Lower lobe of right lung (tissue), 2 donors: ENCODE measurements at regions not wholly inside any gene's neighbourhood (a gene's known extent, or its start where the extent isn't known, plus 50 kb on each side); places are given as distances from the start of the nearest gene placed in this dataset.

ENCODE experiments used
- ATAC-seq, 2 donors: fragments of 200-7000 bp; cut with Tn5 transposase; one replicate each; pipeline ENCODE4 v1.9.1; 2020 to 2022; ENCODE audit warnings: mild to moderate bottlenecking in 2 of 2, moderate library complexity in 2 of 2
- DNase-seq: peaks from one replicate; pipeline ENCODE4 v3.0.0-alpha.2; 2020
- H3K27ac ChIP-seq: fragments of 200-600 bp; one replicate; pipeline ENCODE4 v1.8.0; 2022
- H3K27me3 ChIP-seq: fragments of 200-600 bp; one replicate; pipeline ENCODE4 v1.8.0; 2022; ENCODE audit warnings: low read depth
- H3K36me3 ChIP-seq: fragments of 200-600 bp; one replicate; pipeline ENCODE4 v1.8.0; 2022; ENCODE audit warnings: mild to moderate bottlenecking
- H3K4me1 ChIP-seq: fragments of 200-600 bp; one replicate; pipeline ENCODE4 v1.8.0; 2022
- H3K4me3 ChIP-seq: fragments of 200-600 bp; one replicate; pipeline ENCODE4 v1.8.0; 2022; ENCODE audit warnings: mild to moderate bottlenecking
- H3K9me3 ChIP-seq: fragments of 200-600 bp; one replicate; pipeline ENCODE4 v1.8.0; 2022
- intact Hi-C: fragments of 100-400 bp; cut with DNase I; formaldehyde crosslinking; loops from one replicate; pipeline ENCODE4 v1.11.0; 2022
- TF ChIP-seq, protein P1 (sequence below): fragments of 200-600 bp; IDR thresholded peaks from one replicate; pipeline ENCODE4 v1.8.0; 2022; ENCODE audit warnings: antibody characterized with exemption, mild to moderate bottlenecking
- donor health status: DM: no; HTN: yes; CAD: no; lungs with severe emphysema.

DNA sequence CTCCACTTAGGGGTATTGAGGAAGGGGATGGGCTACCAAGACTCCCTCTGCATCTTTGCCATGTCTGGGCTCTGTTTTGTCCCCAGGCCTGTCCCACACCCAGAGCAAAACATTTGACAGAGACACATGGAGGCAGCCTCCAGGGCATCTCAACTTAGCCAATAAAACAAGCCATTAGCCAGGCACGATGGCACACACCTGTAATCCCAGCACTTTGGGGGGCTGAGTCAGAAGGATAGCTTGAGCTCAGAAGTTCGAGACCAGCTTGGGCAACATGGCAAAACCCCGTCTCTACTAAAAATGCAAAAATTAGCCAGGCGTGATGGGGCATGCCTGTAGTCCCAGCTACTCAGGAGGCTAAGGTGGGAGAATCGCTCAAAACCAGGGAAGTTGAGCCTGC lies 120.3 kb upstream of the IPO9 start:
- H3K4me3 ChIP-seq: no peak overlapping the region
- no peaks in the 10 kb centered on the region for H3K27me3 ChIP-seq
- no peak overlapping the region for H3K27ac ChIP-seq
- no peaks in the 10 kb centered on the region for H3K36me3 ChIP-seq
- TF ChIP-seq, protein P1, sequence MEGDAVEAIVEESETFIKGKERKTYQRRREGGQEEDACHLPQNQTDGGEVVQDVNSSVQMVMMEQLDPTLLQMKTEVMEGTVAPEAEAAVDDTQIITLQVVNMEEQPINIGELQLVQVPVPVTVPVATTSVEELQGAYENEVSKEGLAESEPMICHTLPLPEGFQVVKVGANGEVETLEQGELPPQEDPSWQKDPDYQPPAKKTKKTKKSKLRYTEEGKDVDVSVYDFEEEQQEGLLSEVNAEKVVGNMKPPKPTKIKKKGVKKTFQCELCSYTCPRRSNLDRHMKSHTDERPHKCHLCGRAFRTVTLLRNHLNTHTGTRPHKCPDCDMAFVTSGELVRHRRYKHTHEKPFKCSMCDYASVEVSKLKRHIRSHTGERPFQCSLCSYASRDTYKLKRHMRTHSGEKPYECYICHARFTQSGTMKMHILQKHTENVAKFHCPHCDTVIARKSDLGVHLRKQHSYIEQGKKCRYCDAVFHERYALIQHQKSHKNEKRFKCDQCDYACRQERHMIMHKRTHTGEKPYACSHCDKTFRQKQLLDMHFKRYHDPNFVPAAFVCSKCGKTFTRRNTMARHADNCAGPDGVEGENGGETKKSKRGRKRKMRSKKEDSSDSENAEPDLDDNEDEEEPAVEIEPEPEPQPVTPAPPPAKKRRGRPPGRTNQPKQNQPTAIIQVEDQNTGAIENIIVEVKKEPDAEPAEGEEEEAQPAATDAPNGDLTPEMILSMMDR: no peak
- intact Hi-C loops: loop anchor here (5.0 to 10.0 kb wide), 2 partner anchors 84 to 144 kb away; no protein-coding TSS in a partner anchor
- no peaks in the 10 kb centered on the region for H3K9me3 ChIP-seq
- peaks cover 53% of the 10 kb centered on the region for H3K4me1 ChIP-seq
- ATAC-seq (no peak), DNase-seq (no peak)

DNA sequence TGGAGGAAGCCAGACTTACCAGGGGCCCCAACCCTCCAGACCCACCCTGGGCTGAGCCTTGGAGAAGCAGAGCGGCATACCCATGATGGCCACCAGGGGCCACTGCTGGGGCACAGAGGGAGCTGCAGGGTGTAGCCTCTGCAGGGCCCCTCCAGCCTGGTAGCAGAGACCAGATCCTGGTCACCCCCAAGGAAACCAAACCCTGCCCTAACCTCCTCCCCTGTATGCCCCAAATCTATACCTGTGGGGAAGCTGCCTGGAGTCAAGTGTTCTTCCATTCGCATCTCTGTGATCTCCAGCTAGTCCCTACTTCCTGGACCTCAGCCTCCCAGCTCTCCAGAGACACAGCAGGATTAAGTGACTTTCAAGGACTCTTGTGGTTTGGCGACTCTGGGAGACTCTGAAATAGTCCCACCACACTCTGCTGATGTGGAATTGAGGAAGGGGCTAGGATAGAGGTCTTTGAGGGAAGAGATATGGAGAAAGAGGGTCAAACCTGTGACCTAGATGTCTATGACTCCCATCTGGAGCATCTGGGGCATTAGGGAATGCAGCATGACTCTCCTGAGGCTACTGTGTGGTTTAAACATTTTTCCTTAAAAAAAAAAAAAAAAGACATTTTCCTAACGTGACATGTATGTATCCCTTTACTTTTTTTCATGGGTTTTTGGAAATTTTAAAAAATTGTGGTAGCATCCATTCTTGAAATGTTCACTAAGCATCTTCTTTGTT lies 119.2 kb upstream of the IPO9 start:
- H3K9me3 ChIP-seq: no peaks in the 10 kb centered on the region
- peaks cover 54% of the 10 kb centered on the region for H3K4me1 ChIP-seq
- H3K4me3 ChIP-seq: no peak overlapping the region
- H3K27ac ChIP-seq: no peak overlapping the region
- DNase-seq: peak; percentile 78
- TF ChIP-seq, protein P1: peak; percentile 93
- H3K27me3 ChIP-seq: no peaks in the 10 kb centered on the region
- H3K36me3 ChIP-seq: no peaks in the 10 kb centered on the region
- intact Hi-C loops: loop anchor here (5.0 to 10.0 kb wide), 2 partner anchors 83 to 145 kb away; no protein-coding TSS in a partner anchor
- peak; percentile 79 to 81 for ATAC-seq

DNA sequence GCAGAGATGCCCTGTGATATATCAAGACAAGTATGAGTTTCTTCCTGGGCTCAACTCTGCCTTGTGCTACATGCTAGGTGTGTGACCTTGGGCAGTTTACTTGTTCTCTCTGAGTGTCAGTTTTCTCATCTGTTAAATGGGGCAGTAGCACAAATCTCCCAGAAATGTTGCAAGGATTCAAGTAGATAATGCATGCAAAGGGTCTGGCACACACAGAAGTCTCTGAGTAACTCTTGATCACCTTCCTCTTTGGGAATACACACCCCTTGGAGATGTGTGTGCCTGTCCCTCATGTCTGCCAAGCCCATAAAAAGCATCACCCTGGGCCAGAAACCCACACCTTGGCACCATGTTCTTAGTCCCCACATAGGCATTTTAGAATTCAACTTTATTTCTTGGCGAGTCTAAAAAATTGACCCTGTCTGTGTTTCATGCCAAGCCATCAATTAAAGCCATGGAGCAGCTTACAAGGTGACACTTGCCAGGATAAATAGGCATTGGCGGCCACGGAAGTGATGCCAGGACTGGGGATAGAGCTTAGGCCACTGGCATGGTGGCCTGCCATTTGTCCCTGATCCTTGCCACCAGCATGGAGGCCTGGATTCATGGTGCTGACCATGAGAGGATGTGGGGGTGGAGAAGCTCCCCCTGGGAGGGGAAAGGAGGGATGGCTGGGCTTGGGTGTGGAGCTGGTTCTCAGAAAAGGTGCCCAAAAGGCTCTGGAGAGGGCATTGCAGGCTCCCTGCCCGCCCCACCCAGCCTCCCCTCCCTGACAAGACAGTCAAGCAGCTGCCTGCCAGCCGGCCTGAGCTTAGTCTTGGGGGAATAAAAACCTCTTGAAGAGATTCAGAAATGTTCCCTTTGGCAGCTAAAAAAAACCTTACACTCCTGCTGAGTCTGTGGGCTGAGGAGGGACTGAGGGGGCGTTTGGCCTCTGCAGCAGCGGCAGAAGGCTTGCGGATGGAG lies 118.0 kb upstream of the IPO9 start:
- no peak for ATAC-seq
- H3K27ac ChIP-seq: peak overlapping the region; percentile 91
- H3K4me1 ChIP-seq: peaks cover 66% of the 10 kb centered on the region
- H3K27me3 ChIP-seq: no peaks in the 10 kb centered on the region
- no peaks in the 10 kb centered on the region for H3K36me3 ChIP-seq
- intact Hi-C loops: no loop called here
- no peak for DNase-seq
- no peaks in the 10 kb centered on the region for H3K9me3 ChIP-seq
- TF ChIP-seq, protein P1: no peak
- H3K4me3 ChIP-seq: no peak overlapping the region

DNA sequence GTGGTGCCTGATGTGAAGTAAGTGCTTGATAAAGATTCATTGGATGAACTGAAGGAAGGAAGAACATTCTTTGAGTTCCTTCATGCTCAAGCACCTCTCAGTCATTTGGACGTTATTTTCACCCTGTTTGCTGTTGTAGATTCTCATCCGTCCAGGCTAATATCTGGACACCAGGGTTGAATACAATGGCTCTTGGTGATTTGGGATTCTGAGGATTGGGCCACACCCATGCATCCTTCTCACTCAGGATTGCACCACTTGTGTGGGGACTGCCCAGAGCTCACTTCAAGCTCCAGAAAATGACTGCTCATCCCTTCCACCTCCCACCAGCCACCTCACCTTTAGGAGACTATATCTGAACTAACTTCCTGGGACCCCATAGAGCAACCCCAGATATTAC lies 117.1 kb upstream of the IPO9 start:
- Histone ChIP-seq H3K4me1 (peaks cover 75% of the 10 kb centered on the region), H3K27ac (peak overlapping the region; percentile 91), H3K9me3 (no peaks in the 10 kb centered on the region), H3K27me3 (no peaks in the 10 kb centered on the region), H3K36me3 (no peaks in the 10 kb centered on the region), H3K4me3 (no peak overlapping the region)
- no peak for ATAC-seq
- no peak for DNase-seq
- intact Hi-C loops: no loop called here
- TF ChIP-seq, protein P1: no peak

DNA sequence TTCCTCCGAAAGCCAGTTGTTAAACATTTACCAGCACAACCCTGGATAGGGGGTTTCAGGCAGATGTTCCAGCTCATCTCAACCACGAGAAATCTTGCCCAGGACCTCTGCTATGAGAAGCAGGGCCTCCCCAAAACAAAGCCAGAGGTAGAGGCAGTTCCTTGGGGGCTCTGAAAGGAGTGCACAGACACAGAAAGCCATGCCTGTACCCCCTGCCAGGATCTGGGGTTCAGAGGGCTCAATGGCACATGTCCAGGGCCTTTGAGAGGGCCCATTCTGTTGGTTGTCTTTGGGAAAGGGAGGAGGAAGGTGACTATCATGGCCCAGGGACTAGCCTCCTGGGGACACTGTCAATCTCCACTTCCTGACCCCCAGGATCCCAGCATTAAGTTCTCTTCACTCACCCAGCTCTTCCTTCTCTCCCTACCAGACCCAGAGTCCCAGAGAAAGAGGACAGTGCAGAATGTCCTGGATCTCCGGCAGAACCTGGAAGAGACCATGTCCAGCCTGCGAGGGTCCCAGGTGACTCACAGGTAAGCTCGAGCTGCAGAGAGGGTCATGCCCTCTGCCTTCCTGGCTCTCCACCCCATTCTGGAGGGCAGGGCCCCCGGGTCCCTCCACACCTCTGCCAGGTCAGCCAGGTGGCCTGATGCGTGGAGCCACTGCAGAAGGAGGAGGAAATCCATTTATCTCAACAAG lies 116.4 kb upstream of the IPO9 start:
- DNase-seq (no peak), ATAC-seq (no peak)
- TF ChIP-seq, protein P1: no peak
- Histone ChIP-seq H3K36me3 (no peaks in the 10 kb centered on the region), H3K4me3 (no peak overlapping the region), H3K4me1 (peaks cover 77% of the 10 kb centered on the region), H3K27ac (peak overlapping the region; percentile 91), H3K9me3 (no peaks in the 10 kb centered on the region), H3K27me3 (no peaks in the 10 kb centered on the region)
- intact Hi-C loops: no loop called here
